Erythroblast (primary cell): ENCODE measurements at regions not wholly inside any gene's neighbourhood (a gene's known extent, or its start where the extent isn't known, plus 50 kb on each side); places are given as distances from the start of the nearest gene placed in this dataset.

Experiments
- GATA1 ChIP-seq: IDR thresholded peaks from 2 replicates; pipeline ENCODE4 v1.6.1; 2011; ENCODE audit warnings: low read depth, mild to moderate bottlenecking, control low read depth, low read length, moderate library complexity
- POLR2A ChIP-seq: IDR thresholded peaks from 2 replicates; pipeline ENCODE4 v1.6.1; 2011; ENCODE audit warnings: mild to moderate bottlenecking, low read length

GRCh38 chr16:35873472-35873871, 2414.1 kb downstream of the TP53TG3F start:
- no peak for TF ChIP-seq POLR2A
- no peak for TF ChIP-seq GATA1
